ENCODE measurements at regions not wholly inside any gene's neighbourhood (a gene's known extent, or its start where the extent isn't known, plus 50 kb on each side); places are given as distances from the start of the nearest gene placed in this dataset.

DNA sequence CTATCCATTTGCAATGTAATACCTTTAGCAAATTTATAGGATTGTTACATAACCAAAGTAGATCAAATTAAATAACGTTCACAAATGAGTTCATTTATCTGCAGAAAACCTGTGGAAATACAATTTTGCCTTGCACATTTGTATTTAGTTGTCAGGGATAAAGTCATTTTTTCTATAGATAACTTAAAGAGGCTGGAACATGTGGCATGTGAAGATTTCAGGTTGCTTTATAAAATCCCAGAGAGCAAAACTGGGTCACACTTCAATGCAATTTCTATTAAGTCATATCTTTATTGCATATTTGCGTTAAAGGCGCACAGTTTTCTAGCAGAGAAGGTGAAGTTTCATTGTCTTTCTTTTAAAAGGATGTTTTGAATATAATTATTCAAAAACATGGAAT is 342.4 kb downstream of the USP25 start:
- DNase-seq (ENCODE audit: low read depth in 2 of 2), result no peak

DNA sequence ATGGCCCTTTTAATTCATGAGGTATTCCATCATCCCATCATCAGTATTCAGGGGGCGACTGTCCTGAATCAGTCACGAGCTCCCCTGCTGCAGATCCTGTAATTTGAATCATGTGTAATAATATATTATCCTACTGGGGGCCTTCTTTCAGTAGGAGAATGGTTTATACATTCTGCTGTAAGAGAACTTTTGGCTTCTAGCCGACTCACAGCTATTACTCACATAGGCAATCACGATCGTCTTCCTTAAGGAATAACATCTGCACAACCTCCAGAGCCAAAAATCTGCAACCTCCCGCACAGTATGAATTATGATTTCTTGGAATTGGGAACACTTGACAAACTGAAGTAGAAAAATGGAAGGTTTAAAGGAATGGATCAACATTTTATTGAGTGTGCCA is 343.0 kb downstream of the USP25 start:
- DNase-seq (ENCODE audit: low read depth in 2 of 2), result peak; percentile 99

DNA sequence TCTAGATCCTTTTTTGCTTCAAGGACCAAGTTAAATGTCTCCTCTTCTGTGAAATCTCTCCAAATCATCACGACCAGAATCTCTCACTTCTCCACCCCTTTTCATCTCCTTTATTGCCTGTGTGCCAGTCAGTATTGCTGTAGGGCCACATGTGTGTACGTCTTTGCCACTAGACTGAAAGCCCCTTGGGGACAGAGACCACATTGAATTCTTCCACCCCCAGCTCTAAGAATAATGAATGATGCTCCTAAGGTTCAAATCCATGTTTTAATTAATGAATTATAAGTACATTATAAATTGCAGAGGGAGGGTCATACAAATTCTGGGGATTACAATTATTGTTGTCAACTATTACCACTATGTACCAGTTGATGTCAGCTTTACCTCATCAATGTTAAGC is 343.8 kb downstream of the USP25 start:
- no peak for DNase-seq (ENCODE audit: low read depth in 2 of 2)

DNA sequence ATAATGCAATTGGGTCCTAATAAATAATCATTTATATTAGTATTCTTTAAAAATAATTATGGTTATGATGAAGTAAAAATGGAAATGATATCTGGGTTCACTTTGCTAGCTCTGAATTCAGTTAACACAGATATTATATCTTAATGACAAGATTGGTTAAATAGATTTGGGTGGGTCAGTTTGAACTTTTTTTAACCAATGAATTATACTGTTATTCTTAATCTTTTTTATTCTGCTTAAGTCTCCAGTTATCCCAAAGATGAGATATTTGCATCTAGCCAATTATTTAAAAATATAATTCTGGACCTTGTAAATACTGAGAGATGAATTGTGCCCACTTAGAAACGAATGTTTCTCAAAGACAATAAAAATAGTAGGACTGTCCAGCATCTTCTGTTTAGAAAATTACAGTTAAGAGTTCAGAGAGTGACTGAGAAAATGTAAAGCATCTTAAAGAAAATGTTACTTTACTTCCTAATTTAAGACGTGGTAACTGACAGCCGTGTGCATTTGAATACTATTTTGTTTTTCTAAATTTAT is 345.2 kb downstream of the USP25 start:
- no peak for DNase-seq (ENCODE audit: low read depth in 2 of 2)

DNA sequence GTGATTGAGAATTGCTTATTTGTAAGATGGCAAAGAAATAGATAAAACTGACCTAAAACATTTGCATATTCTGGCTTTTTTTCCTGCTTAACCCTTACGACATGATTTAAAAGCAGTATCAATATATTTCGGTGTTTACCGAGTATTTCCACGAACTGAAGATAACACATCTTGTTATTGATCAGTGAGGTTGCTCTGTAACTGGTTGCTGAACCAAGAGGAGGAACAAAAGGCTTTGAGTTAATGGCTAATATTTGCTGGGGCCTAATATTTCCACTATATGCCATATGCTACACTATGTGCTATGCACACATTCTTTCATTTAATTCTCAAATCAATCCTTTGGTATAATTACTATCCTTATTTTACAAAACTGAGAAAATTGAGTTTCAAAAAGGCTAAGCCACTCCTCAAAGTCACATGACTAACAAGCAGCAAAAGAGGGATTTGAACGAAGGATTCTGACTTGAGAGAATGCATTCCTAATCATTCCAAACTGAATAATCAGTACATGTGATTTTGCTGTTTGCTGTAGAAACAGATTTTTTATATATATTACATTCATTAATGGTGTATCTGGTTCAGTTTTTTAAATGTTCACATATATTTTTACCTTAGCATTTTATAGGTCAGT is 346.0 kb downstream of the USP25 start:
- DNase-seq (ENCODE audit: low read depth in 2 of 2), result no peak

DNA sequence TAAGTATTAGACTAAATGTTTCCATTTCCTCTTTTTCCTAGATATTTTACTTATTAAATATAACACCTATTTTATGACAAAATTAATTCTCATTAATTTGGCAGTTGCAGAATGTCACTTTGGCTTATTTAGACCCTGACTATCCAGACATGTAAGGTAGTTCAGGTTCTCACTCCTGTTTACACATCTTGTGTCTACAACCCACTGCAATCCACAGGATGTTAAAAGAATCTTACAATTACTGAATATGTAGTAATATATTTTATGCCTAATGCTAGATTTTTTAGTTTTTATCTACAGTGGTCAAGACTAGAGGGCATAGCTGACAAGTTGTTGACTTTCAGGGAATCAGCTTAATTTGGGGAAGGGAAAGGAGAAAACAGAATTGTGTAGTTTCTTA is 346.7 kb downstream of the USP25 start:
- DNase-seq (ENCODE audit: low read depth in 2 of 2), result no peak

DNA sequence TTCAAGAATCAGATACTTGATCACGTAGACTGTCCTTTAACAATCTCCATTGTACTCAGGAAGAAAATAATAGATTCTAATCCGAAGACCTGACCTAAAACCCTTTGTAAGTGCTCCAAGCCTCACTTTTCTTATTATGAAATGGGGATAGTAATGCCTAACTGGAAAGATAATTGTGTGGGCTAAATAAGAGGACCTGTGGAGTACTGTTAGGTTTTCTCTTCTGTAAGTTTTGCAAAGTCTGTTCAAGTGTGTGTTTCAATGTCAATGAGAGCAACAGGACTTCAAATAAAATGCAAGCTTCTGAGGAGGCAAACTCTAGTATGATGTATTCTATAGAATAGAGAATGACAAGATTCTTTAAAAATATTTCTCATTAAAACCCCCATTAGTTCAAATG is 348.6 kb downstream of the USP25 start:
- no peak for DNase-seq (ENCODE audit: low read depth in 2 of 2)

DNA sequence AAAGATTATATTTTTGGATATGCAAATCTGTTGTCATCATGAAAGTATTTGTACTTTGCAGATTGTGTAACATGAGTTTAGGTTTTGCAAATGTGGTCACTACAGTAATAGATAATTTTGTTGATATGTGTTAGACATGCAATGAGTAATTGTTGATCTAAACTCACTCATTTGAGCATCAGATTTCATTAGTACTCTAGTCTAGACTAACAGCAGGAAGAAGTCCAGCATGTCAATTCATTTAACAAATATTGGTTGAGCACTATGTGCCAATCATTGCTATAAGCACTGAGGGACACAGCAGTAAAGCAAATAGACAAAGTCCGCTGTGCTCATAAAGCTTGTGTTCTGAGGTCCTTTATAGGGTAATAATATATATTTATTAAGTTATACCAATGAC is 350.0 kb downstream of the USP25 start:
- DNase-seq (ENCODE audit: low read depth in 2 of 2), result peak; percentile 34 to 36

DNA sequence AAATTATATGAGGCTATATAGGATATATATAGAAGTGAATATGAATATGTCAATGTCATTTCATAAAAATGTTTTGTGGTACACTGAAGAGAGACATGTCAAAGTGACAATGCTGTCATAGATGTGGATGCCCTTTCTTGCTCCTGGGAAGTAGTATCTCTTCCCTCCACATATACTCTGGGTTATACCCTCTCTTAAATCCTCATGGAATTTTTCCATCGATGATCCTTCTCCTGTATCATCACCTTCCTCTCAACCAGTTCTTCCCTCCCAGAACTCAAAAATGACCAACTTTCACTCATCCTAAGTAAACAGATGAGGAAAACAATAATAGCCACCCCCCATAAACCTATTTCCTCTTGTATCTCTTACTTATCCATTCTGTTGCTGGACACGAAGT is 351.5 kb downstream of the USP25 start:
- DNase-seq (ENCODE audit: low read depth in 2 of 2), result no peak

DNA sequence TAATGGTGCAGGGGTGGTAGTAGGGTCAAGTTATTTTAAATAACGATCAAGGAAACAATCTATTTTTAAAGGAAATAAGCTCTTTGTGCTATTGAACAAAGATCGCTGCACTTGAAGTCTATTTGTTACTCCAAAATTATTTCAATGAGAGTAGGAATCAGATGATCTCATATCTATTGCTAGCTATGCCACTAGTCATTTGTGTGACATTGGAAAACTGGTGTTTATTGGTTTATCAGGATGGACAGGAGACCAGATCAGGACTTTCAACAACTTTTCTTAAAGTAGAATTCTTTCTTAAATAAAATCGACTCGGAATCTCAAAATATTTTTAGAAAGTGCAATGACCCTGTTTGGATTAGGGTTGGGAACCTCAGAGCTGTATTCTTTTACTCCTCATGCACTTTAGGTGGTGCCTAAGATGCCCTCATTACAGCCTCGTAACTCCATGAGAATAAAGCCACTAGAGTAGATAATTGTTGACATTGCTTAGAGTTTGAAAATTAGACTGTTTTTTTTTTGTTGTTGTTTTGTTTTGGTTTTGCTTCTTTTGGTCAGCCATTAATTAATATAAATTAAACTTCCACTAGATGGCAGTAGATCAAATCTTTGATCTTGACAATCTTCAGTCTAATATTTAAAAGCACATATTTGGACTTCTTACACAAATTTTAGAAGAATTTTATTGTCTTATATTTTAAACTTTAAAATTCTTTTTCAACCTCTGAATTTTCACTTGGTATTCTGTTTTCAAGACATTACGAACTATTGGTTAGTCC is 352.4 kb downstream of the USP25 start:
- no peak for DNase-seq (ENCODE audit: low read depth in 2 of 2)

DNA sequence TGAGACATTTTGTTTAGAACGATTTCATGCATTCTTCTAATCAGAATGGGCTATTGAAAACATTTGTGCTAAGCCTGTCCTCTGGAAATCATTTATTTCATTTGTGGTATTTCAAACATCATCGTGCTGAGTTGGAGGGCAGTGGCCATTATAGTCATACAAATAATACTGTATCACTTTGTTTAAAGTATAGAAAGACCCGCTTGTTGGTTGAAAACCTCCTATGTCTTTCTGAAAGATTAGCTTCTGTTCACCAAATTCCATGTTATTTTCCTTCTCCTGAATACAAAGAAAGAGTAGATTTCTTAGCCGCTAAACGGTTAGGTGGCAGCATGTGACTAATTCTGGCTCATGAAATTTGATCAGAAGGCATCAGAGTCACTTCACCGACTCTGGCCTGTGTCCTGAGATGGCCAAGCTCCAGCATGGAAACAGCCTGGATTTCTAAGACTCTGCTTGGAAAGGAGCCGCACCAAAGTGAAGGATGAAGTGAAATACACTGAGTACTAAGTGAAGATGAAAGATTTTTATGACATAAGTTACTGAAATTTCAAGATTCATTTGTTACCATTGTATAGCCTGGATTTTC is 355.1 kb downstream of the USP25 start:
- DNase-seq (ENCODE audit: low read depth in 2 of 2), result no peak

DNA sequence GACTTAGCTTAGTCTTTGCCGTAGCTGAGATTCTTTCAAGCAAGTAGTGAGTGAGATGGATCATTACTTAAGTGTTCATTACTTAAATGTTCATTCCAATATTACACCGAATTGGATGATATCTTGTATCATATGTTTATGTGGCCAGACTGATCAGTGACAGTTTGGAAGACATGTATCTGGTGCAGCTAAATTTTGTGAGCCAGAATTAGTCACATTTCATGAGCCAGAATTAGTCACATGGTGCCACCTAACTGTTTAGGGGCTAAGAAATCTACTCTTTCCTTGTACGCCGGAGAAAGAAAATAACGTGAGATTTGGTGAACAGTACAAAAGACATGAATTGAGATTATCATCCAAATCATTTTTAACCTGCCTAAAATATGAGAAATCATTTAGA is 355.6 kb downstream of the USP25 start:
- no peak for DNase-seq (ENCODE audit: low read depth in 2 of 2)

DNA sequence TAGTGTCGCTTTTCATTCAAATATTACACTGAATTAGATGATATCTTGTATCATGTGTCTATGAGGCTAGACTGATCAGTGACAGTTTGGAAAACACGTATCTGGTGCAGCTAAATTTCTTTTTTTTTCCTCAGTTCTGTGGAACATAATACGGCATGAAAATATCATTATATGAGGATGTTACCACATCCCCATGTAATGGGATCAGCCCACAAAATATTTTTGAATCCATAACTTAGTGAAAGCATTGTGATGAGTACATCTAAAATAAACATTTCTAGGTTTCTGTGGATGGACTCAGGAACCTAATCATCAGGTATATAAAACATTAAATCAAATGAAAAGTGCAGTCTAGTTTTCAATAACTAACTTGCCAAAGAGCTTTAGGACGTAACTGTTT is 356.3 kb downstream of the USP25 start:
- DNase-seq (ENCODE audit: low read depth in 2 of 2), result no peak

DNA sequence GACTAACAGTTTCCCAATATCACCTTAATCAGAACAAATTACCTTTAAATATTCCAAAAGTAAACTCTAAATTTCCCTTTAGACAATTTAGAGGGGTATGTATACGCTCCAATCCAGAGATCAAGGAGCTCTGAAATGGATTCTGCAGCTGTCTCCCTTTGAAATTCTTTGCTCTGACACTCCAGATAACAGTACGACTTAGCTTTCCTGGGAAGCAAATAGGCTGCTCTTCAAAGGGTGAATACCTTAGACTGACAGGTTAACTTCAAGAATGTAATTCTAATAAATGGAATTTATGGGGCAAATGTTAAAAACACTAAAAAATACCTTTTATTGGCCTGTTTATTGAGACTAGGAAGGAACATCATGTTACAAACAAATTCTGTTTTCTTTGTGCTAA is 357.2 kb downstream of the USP25 start:
- DNase-seq (ENCODE audit: low read depth in 2 of 2), result no peak

DNA sequence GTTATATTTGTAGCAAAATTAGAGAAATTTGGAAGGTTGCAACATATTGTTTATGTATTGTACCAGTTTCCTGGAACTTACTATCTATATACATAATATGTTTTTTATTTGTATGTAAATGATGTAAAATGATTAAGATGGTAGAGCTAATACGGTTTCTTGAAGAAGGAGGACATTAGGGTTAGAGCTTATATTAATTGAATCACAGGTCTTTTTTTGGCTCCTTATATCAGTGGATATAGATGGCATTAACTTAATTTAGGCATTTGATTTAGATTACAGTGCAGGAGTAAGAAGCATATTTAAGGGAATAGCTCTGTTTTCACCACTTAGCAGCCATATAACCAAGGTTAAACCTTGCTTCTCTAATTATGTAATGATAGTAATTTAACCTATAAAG is 357.7 kb downstream of the USP25 start:
- DNase-seq (ENCODE audit: low read depth in 2 of 2), result no peak

DNA sequence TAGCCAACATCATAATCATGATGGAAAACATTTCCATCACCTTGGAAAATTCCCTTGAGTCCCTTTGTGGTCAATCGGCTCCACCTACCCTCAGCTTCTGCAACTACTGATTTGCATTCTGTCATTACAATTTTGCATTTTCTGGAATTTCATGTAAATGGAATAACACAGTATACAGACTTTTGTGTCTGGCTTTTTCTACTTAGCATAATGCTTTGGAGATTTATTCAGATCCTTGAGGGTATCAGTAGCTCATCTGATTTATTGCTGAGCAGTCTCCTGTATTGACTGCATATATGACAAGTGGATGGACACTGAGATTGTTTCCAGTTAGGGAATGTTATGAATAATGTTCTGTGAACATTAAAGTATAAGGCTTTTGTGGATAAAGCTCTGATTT is 358.3 kb downstream of the USP25 start:
- no peak for DNase-seq (ENCODE audit: low read depth in 2 of 2)

DNA sequence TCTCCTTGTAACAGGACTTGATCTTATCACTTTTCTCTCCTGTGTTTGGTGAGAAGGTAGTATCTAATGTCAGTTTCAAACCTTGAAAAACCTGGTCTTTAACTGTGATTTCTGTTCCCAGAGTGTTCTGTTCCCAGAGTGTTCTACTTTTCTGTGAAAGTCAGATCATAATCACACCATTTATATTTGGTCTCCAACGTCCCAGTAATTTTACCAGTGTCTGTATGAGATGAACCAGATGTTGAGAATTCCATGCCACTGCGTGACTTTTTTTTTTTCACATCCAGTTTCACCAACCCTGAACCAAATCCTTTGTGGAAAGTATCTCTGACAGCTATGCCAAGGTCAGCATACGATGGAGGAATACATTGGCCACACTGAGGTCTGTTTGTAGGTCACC is 365.2 kb downstream of the USP25 start:
- no peak for DNase-seq (ENCODE audit: low read depth in 2 of 2)

DNA sequence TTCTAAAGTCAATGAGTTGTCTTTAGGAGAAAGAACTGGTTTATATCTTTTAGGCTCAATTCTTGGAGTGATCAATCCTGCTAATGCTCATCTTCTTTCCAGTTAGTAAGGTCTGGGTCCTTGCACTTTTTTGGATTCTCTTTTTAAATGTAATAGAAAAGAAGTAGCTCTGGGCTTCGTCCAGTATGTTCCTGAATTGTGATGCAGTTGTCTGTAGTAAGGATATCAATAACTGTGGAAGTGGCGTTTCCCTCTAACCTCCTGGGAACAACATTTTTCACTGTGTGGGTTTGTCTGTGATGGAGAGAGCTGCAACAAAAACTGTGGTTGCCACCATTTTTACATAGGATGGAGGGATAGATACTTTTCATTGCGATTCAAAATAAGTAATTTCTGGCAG is 367.2 kb downstream of the USP25 start:
- no peak for DNase-seq (ENCODE audit: low read depth in 2 of 2)

DNA sequence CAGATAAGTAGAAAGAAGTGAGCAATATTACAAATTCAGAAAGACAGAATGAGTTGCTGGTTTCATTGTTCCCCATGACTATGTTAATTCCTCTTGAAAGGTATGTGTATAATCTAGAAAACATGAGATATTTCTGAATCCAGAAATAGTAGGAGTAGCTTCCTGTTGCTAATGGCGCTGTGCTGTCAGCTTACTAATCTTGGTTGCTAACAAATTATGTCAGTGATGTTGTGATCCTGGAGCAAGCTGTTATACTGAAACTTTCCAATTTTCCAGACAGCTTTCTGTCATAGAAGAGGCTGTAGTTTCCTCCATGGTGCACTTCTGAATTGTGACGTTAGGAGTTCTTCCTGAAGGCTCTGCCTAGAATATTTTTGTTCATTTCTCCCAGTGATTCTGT is 372.3 kb downstream of the USP25 start:
- DNase-seq (ENCODE audit: low read depth in 2 of 2), result no peak

DNA sequence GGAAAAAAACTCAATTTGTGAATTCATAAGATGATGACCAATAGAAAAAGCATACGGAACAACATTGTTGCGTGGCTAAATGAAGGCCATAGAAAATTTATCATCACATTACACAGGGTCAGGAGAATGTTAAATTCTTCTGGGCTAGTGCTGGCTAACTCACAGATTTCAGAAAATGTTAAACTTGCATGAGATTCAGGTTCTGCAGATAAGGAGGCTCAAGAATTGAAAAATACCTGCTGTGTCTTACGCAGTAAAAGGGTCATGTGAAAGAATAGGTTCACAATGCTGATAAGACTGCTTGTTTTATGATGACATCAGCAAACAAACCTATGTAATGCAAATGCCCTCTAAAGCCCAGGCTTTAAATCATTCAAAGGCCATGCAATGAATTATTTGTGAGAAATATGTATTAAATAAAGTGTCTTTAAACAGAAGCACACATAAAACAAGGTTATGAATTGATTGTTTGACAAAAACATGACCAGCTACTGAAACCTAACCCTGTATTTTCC is 378.8 kb downstream of the USP25 start:
- DNase-seq (ENCODE audit: low read depth in 2 of 2), result no peak

DNA sequence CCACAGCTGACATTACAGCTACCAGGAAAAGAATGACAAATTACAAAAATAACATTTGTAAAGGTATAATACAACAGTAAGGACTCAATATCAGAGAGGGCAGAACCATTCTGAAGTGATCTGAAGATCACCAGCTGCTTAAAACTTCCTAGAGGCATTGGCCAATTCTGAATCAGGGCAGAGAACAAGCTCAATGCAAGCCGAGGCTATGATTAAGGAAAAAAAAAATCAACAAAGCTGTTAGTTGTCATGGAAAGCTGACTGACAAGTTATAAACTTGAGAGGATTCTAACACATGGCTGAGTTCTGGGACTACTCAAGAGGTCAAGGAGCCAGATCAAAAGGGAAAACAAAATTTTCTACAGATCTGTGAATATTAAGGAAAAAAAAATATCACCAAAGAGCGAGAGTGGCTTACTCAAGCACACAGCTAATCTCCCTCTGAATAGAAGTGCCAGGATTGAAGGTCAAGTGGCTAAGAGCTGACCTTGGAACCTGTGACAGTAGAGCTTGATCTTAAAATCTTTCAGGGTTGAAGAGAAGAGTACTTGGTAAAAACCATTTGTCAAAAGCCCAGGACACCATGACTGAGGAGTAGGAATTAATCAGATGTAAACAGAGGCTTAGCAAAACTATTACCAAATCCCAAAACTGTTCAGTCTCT is 383.4 kb downstream of the USP25 start:
- DNase-seq (ENCODE audit: low read depth in 2 of 2), result no peak

DNA sequence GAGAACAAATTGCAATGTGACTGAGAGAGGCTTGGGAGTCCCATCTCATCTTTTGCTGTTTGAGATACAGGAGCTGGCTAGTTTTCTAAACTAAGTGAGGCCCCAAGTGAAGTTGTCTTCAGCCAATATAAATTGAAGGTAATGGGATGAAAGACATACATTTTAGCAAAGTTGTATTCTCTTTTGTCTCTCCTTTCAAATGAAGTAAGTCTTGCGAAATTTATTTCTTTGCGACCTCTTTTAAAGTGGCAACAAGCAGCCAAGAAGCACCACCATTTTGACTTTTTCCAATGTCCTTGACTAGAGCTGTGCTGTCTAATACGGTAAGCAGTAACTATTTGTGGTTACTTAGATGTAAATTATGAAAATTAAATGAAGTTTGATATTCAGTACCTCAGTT is 385.7 kb downstream of the USP25 start:
- DNase-seq (ENCODE audit: low read depth in 2 of 2), result no peak

Data from fibroblast of skin of left quadriceps (primary cell).